Activated CD4-positive, alpha-beta T cell treated with anti-CD3 and anti-CD28 coated beads, Interleukin-2, amount 50 U/mL, for 16 hours (primary cell): ENCODE measurements at regions not wholly inside any gene's neighbourhood (a gene's known extent, or its start where the extent isn't known, plus 50 kb on each side); places are given as distances from the start of the nearest gene placed in this dataset.
"Not testable (repeated sequence)": the region's sequence is repeated elsewhere in the genome, so short reads cannot be mapped to it uniquely, and the experiment has no call there.

ENCODE experiments used
- DNase-seq: peaks from one replicate; pipeline ENCODE4 v3.0.0-alpha.2; 2020

GRCh38 chr6:6960571-6961251, 147.1 kb upstream of the RREB1 start:
- no peak for DNase-seq

GRCh38 chr6:6962086-6962485, 145.7 kb upstream of the RREB1 start:
- no peak for DNase-seq

- DNase-seq: no peak
Measured at GRCh38 chr6:6962699-6963098, 145.1 kb upstream of the RREB1 start.

GRCh38 chr6:6963390-6963789, 144.4 kb upstream of the RREB1 start:
- not testable (repeated sequence) for DNase-seq

- no peak for DNase-seq
Measured at GRCh38 chr6:6964675-6965074, 143.1 kb upstream of the RREB1 start.

- no peak for DNase-seq
Measured at GRCh38 chr6:6966127-6966526, 141.6 kb upstream of the RREB1 start.

GRCh38 chr6:6966569-6966968, 141.2 kb upstream of the RREB1 start:
- DNase-seq: no peak

GRCh38 chr6:6968357-6968730, 139.4 kb upstream of the RREB1 start:
- DNase-seq: no peak

- no peak for DNase-seq
Measured at GRCh38 chr6:6968731-6969552, 138.8 kb upstream of the RREB1 start.

GRCh38 chr6:6969761-6970223, 138.0 kb upstream of the RREB1 start:
- DNase-seq: no peak

- DNase-seq: no peak
Measured at GRCh38 chr6:6970851-6971250, 136.9 kb upstream of the RREB1 start.

GRCh38 chr6:6971369-6971768, 136.4 kb upstream of the RREB1 start:
- DNase-seq: no peak

- no peak for DNase-seq
Measured at GRCh38 chr6:6972456-6972855, 135.3 kb upstream of the RREB1 start.

- DNase-seq: no peak
Measured at GRCh38 chr6:6973721-6974120, 134.0 kb upstream of the RREB1 start.

GRCh38 chr6:6975459-6976111, 132.2 kb upstream of the RREB1 start:
- no peak for DNase-seq

GRCh38 chr6:6976193-6976592, 131.6 kb upstream of the RREB1 start:
- DNase-seq: no peak

- DNase-seq: no peak
Measured at GRCh38 chr6:6978731-6979130, 129.0 kb upstream of the RREB1 start.

- no peak for DNase-seq
Measured at GRCh38 chr6:6980999-6981597, 126.7 kb upstream of the RREB1 start.

GRCh38 chr6:6981681-6982322, 126.0 kb upstream of the RREB1 start:
- no peak for DNase-seq

GRCh38 chr6:6982663-6983062, 125.1 kb upstream of the RREB1 start:
- no peak for DNase-seq

GRCh38 chr6:6984585-6985366, 123.0 kb upstream of the RREB1 start:
- DNase-seq: no peak

- no peak for DNase-seq
Measured at GRCh38 chr6:6986344-6986743, 121.4 kb upstream of the RREB1 start.
